Right renal pelvis (tissue), 4 donors: ENCODE measurements at regions not wholly inside any gene's neighbourhood (a gene's known extent, or its start where the extent isn't known, plus 50 kb on each side); places are given as distances from the start of the nearest gene placed in this dataset.

Experiments used
- DNase-seq, 4 donors: peaks; one replicate each; pipeline ENCODE4 v3.0.0-alpha.2; 2013; ENCODE audit warnings: low read depth in 4 of 4, low spot score in 3 of 4, missing footprints in 1 of 4

GRCh38 chr7:89401099-89401498, 605.6 kb upstream of the TEX47 start:
- no peak for DNase-seq

GRCh38 chr7:89401690-89402089, 606.2 kb upstream of the TEX47 start:
- no peak for DNase-seq

GRCh38 chr7:89451911-89452310, 656.4 kb upstream of the TEX47 start:
- DNase-seq, result no peak

- no peak for DNase-seq
Observed at GRCh38 chr7:89456556-89456955, 661.0 kb upstream of the TEX47 start.

GRCh38 chr7:89458114-89458513, 662.6 kb upstream of the TEX47 start:
- no peak for DNase-seq

- DNase-seq, result no peak
Observed at GRCh38 chr7:89474456-89474855, 678.9 kb upstream of the TEX47 start.

GRCh38 chr7:89477991-89478390, 676.3 kb upstream of the STEAP1 start:
- no peak for DNase-seq

GRCh38 chr7:89495704-89496103, 658.6 kb upstream of the STEAP1 start:
- DNase-seq, result no peak

GRCh38 chr7:89500084-89500483, 654.2 kb upstream of the STEAP1 start:
- no peak for DNase-seq

GRCh38 chr7:89503281-89503680, 651.0 kb upstream of the STEAP1 start:
- DNase-seq, result no peak

- DNase-seq, result no peak
Observed at GRCh38 chr7:89507034-89507433, 647.2 kb upstream of the STEAP1 start.

GRCh38 chr7:89511900-89512299, 642.4 kb upstream of the STEAP1 start:
- DNase-seq, result no peak

GRCh38 chr7:89514970-89515369, 639.3 kb upstream of the STEAP1 start:
- DNase-seq, result no peak

GRCh38 chr7:89517815-89518214, 636.5 kb upstream of the STEAP1 start:
- DNase-seq, result no peak

- no peak for DNase-seq
Observed at GRCh38 chr7:89549768-89550167, 604.5 kb upstream of the STEAP1 start.

- DNase-seq, result no peak
Observed at GRCh38 chr7:89554209-89554608, 600.1 kb upstream of the STEAP1 start.

- no peak for DNase-seq
Observed at GRCh38 chr7:89559596-89559995, 594.7 kb upstream of the STEAP1 start.

- no peak for DNase-seq
Observed at GRCh38 chr7:89563597-89563996, 590.7 kb upstream of the STEAP1 start.

- DNase-seq, result no peak
Observed at GRCh38 chr7:89584896-89585295, 569.4 kb upstream of the STEAP1 start.

- no peak for DNase-seq
Observed at GRCh38 chr7:89593125-89593524, 561.1 kb upstream of the STEAP1 start.

- no peak for DNase-seq
Observed at GRCh38 chr7:89602984-89603383, 551.3 kb upstream of the STEAP1 start.

- DNase-seq, result no peak
Observed at GRCh38 chr7:89605362-89605761, 548.9 kb upstream of the STEAP1 start.

- no peak for DNase-seq
Observed at GRCh38 chr7:89606511-89606910, 547.8 kb upstream of the STEAP1 start.

GRCh38 chr7:89607792-89608191, 546.5 kb upstream of the STEAP1 start:
- no peak for DNase-seq
